ENCODE measurements at regions not wholly inside any gene's neighbourhood (a gene's known extent, or its start where the extent isn't known, plus 50 kb on each side); places are given as distances from the start of the nearest gene placed in this dataset.

DNA sequence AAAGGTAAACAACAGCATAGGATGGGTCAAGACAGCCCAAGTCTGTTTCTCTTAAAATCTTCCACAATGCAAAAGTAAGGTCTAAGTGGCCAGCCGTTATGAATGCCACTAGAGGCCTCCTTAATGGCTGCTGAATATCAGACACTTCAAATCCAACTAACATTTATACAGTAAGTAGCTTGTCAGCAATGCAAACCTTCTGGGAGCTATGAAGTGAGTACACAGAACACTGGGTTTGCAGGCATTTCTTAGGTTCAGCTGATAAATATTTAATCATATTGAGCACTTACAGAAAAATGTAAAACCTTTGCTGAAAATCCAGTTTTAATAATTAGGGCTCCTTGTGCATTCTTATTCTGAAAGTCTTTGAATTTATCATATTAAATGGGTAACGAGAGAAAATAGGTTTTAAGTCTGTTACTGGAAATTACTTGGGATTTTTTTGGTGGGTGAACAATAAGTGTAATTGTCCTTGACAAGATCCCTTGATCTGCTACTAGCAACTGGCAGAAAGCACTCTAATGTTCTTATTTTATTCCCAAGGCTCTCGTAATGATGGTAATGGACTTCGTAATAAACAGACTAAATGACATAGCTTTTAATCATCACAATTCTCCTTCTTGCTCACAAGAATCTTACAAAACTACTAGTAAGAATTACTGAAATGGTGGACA is 141.7 kb upstream of the GPR149 start:
- in situ Hi-C loops (cut with MboI; ENCODE audit: low pct_unique_long_range_greater_than_20kb, low sequenced_read_pairs, unreplicated experiment), result no loop called here
- no peak for DNase-seq (ENCODE audit: low spot score)

DNA sequence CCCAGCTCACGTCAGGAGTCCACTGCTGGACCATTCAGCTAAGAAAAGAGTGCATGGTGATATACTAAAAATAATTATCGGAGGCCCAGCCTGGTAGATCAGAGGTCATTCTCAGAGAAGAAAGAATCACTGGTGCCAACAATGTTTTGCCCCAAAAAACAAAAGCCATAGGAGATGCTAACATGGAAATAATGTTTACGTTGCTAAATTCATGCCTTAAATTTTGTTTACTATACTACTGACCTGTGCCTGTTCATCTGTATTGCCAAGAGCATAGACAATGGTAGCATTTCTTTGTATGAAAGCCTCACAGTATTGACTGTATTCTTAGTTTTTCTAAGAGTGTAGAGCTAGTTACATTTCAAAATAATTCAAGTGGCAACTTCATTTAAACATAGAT is 138.1 kb upstream of the GPR149 start:
- TF ChIP-seq, protein P1, sequence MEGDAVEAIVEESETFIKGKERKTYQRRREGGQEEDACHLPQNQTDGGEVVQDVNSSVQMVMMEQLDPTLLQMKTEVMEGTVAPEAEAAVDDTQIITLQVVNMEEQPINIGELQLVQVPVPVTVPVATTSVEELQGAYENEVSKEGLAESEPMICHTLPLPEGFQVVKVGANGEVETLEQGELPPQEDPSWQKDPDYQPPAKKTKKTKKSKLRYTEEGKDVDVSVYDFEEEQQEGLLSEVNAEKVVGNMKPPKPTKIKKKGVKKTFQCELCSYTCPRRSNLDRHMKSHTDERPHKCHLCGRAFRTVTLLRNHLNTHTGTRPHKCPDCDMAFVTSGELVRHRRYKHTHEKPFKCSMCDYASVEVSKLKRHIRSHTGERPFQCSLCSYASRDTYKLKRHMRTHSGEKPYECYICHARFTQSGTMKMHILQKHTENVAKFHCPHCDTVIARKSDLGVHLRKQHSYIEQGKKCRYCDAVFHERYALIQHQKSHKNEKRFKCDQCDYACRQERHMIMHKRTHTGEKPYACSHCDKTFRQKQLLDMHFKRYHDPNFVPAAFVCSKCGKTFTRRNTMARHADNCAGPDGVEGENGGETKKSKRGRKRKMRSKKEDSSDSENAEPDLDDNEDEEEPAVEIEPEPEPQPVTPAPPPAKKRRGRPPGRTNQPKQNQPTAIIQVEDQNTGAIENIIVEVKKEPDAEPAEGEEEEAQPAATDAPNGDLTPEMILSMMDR (IDR thresholded peaks at IDR 0.05; ENCODE audit: extremely low read depth, insufficient read depth, missing control alignments), result no peak
- in situ Hi-C loops (cut with MboI; ENCODE audit: low pct_unique_long_range_greater_than_20kb, low sequenced_read_pairs, unreplicated experiment), result no loop called here

More for the DNA sequence above, 141.7 kb upstream of the GPR149 start:
- TF ChIP-seq, protein P1 (IDR thresholded peaks at IDR 0.05; ENCODE audit: extremely low read depth, insufficient read depth, missing control alignments), result no peak

DNA sequence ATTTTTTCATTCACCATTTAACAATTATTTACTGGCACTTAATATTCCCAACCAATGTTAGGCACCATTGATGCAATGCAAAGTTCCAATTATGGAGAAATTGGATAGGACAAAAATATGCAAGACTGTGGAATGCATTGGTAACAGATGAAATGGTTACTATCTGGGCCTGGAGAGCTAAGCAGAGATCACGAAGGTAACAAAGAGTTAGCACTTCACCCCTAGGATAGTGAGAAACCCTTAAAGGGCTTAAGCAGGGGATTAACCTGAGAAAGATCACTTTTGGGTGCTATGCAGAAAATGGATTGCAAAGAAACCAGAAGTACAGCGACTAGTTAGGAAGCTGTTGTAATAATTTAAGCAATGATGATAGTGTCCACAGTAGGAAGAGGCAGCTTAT is 129.6 kb upstream of the GPR149 start:
- in situ Hi-C loops (cut with MboI; ENCODE audit: low pct_unique_long_range_greater_than_20kb, low sequenced_read_pairs, unreplicated experiment), result no loop called here
- DNase-seq (ENCODE audit: low spot score), result no peak
- TF ChIP-seq, protein P1 (IDR thresholded peaks at IDR 0.05; ENCODE audit: extremely low read depth, insufficient read depth, missing control alignments), result no peak

More for the DNA sequence above, 138.1 kb upstream of the GPR149 start:
- no peak for DNase-seq (ENCODE audit: low spot score)

DNA sequence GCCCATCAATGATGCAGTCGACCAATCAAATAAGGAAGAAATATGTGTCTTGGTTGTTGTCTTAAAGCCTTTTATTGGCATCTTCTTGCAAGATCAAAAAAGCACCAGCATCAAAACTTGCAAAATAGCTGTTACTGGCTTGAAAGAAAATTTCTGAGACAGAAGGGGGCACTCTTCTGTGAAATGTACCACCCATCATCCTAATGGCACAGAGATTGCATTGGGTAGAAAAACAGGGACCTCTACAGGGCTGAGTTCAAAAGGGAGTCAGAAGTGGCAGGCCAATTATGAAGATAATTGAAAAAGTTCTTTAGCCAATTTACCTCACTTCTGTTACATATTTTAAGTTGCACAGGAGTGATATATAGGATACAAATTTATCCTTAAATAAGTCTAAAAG is 122.3 kb upstream of the GPR149 start:
- in situ Hi-C loops (cut with MboI; ENCODE audit: low pct_unique_long_range_greater_than_20kb, low sequenced_read_pairs, unreplicated experiment), result no loop called here
- TF ChIP-seq, protein P1 (IDR thresholded peaks at IDR 0.05; ENCODE audit: extremely low read depth, insufficient read depth, missing control alignments), result peak; percentile 20
- no peak for DNase-seq (ENCODE audit: low spot score)

DNA sequence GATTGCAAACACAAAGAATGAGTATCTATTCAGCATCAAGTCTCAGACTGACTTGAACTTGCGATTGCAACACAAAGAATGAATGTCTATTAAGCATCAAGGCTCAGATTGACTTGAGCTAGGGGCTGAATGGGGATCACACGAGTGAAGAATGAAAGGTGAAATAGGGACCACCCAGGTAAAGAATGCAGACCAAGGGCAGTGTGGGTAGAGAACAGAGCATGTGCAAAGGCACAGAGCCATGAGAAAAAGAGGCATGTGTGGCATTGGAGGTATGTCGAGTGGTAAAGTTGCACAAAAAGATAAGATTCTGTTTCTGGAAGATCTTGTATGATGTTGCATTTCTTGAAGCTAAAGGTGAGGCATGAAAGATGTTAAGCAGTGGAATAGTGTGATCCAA is 119.4 kb upstream of the GPR149 start:
- DNase-seq (ENCODE audit: low spot score), result no peak
- TF ChIP-seq, protein P1 (IDR thresholded peaks at IDR 0.05; ENCODE audit: extremely low read depth, insufficient read depth, missing control alignments), result no peak
- in situ Hi-C loops (cut with MboI; ENCODE audit: low pct_unique_long_range_greater_than_20kb, low sequenced_read_pairs, unreplicated experiment), result no loop called here

DNA sequence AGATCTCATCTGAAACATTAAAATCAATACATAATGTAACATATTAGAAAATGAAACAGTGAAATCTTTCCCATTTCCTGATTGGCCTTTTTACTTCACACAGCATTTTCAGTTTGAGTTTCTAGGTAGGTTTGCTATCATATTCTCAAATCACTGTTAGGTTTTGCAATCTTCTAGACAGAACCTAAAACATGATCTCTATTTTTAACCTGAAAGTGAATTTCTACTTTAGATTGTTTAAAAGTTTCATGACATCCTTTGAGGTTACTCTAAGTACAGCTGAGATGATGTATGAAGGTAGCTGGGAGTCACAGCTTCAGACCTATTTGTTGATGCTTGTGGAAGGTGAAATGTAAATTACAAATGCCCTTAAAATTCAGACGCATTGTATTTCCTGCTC is 118.4 kb upstream of the GPR149 start:
- TF ChIP-seq, protein P1 (IDR thresholded peaks at IDR 0.05; ENCODE audit: extremely low read depth, insufficient read depth, missing control alignments), result no peak
- no peak for DNase-seq (ENCODE audit: low spot score)
- in situ Hi-C loops (cut with MboI; ENCODE audit: low pct_unique_long_range_greater_than_20kb, low sequenced_read_pairs, unreplicated experiment), result no loop called here
